WI38 (cell line): ENCODE measurements at regions not wholly inside any gene's neighbourhood (a gene's known extent, or its start where the extent isn't known, plus 50 kb on each side); places are given as distances from the start of the nearest gene placed in this dataset.
"Not testable (repeated sequence)": the region's sequence is repeated elsewhere in the genome, so short reads cannot be mapped to it uniquely, and the experiment has no call there.

ENCODE experiments used
- H3K4me3 ChIP-seq: 2 replicates; pipeline ENCODE4 v1.5.1; 2011; ENCODE audit warnings: low read depth, mild to moderate bottlenecking, control low read depth, low read length
- CTCF ChIP-seq: IDR thresholded peaks from 2 replicates; pipeline ENCODE4 v1.5.1; 2012; ENCODE audit warnings: low read depth, mild to moderate bottlenecking, control low read depth, low read length

GRCh38 chrX:10986616-10987015 is 124.5 kb upstream of the HCCS start:
- no peak overlapping the region for H3K4me3 ChIP-seq
- no peak for TF ChIP-seq CTCF

- TF ChIP-seq CTCF = no peak
- H3K4me3 ChIP-seq = no peak overlapping the region
Measured at GRCh38 chrX:10988653-10989052, 122.5 kb upstream of the HCCS start.

- H3K4me3 ChIP-seq = no peak overlapping the region
- no peak for TF ChIP-seq CTCF
Measured at GRCh38 chrX:10989386-10989785, 121.7 kb upstream of the HCCS start.

- no peak overlapping the region for H3K4me3 ChIP-seq
- TF ChIP-seq CTCF = no peak
Measured at GRCh38 chrX:10990418-10990817, 120.7 kb upstream of the HCCS start.

- no peak overlapping the region for H3K4me3 ChIP-seq
- TF ChIP-seq CTCF = no peak
Measured at GRCh38 chrX:10990976-10991375, 120.2 kb upstream of the HCCS start.

- H3K4me3 ChIP-seq = no peak overlapping the region
- no peak for TF ChIP-seq CTCF
Measured at GRCh38 chrX:10992110-10992509, 119.0 kb upstream of the HCCS start.

GRCh38 chrX:11007076-11007475 is 104.1 kb upstream of the HCCS start:
- H3K4me3 ChIP-seq = not testable (repeated sequence)

- no peak for TF ChIP-seq CTCF
- no peak overlapping the region for H3K4me3 ChIP-seq
Measured at GRCh38 chrX:11010476-11010875, 100.7 kb upstream of the HCCS start.
